Fibroblast of lung (primary cell): ENCODE measurements at regions not wholly inside any gene's neighbourhood (a gene's known extent, or its start where the extent isn't known, plus 50 kb on each side); places are given as distances from the start of the nearest gene placed in this dataset.

ENCODE experiments used
- DNase-seq, 2 donors: peaks; one replicate each; pipeline versions ENCODE4 v3.0.0 to v3.0.0-alpha.2; 2010; ENCODE audit warnings: low read depth in 2 of 2
- H2AFZ ChIP-seq: 2 replicates; pipeline ENCODE4 v1.5.1; 2012; ENCODE audit warnings: low read length, control low read depth, inconsistent platforms
- H3K27ac ChIP-seq: 2 replicates; pipeline ENCODE4 v1.5.1; 2011; ENCODE audit warnings: low read length, control low read depth; ENCODE audit not compliant: insufficient read depth
- H3K27me3 ChIP-seq: 2 replicates; pipeline ENCODE4 v1.5.1; 2011; ENCODE audit warnings: mild to moderate bottlenecking, low read length; ENCODE audit not compliant: control insufficient read depth, insufficient read depth
- H3K36me3 ChIP-seq: 2 replicates; pipeline ENCODE4 v1.5.1; 2011; ENCODE audit warnings: low read length; ENCODE audit not compliant: control insufficient read depth, insufficient read depth
- H3K4me1 ChIP-seq: 2 replicates; pipeline ENCODE4 v1.5.1; 2011; ENCODE audit warnings: low read length; ENCODE audit not compliant: control insufficient read depth, insufficient read depth; ENCODE audit errors: extremely low read depth
- H3K4me2 ChIP-seq: 2 replicates; pipeline ENCODE4 v1.5.1; 2011; ENCODE audit warnings: low read length, control low read depth; ENCODE audit not compliant: insufficient read depth; ENCODE audit errors: extremely low read depth
- H3K4me3 ChIP-seq, 4 experiments: fragments of 200-600 bp in 1 of 4; sonication (generic) in 1 of 4; replicated peaks in 1 of 4; 2 replicates each; pipeline ENCODE4 v1.5.1; 2011 to 2016; ENCODE audit warnings: low read length in 4 of 4, low read depth in 3 of 4, mild to moderate bottlenecking in 3 of 4, control low read depth in 2 of 4, inconsistent platforms in 1 of 4, mixed read lengths in 1 of 4; ENCODE audit not compliant: insufficient read depth in 1 of 4; ENCODE audit errors: control extremely low read depth in 1 of 4
- H3K79me2 ChIP-seq: 2 replicates; pipeline ENCODE4 v1.5.1; 2012; ENCODE audit warnings: mild to moderate bottlenecking, low read length, inconsistent platforms; ENCODE audit not compliant: control insufficient read depth, insufficient read depth
- H3K9ac ChIP-seq: 2 replicates; pipeline ENCODE4 v1.5.1; 2011; ENCODE audit warnings: mild to moderate bottlenecking, low read length, control low read depth; ENCODE audit not compliant: insufficient read depth
- H3K9me3 ChIP-seq: 2 replicates; pipeline ENCODE4 v1.5.1; 2012; ENCODE audit warnings: low read depth, low read length; ENCODE audit not compliant: control insufficient read depth, insufficient read depth
- H4K20me1 ChIP-seq: 2 replicates; pipeline ENCODE4 v1.5.1; 2011; ENCODE audit warnings: low read length; ENCODE audit not compliant: control insufficient read depth, insufficient read depth; ENCODE audit errors: extremely low read depth
- EZH2 ChIP-seq: IDR thresholded peaks from 2 replicates; pipeline ENCODE4 v1.5.1; 2012; ENCODE audit warnings: low read length, control low read depth, mild to moderate bottlenecking; ENCODE audit errors: missing control alignments
- TF ChIP-seq, protein P1 (sequence below), 2 donors: IDR thresholded peaks in 1 of 2; conservative IDR thresholded peaks in 1 of 2; 1 replicate in 1 of 2; 2 replicates in 1 of 2; pipeline ENCODE4 v1.5.1; 2011 to 2012; ENCODE audit warnings: low read length in 2 of 2, control low read depth in 1 of 2, inconsistent platforms in 1 of 2, low read depth in 1 of 2, mild to moderate bottlenecking in 1 of 2

DNA sequence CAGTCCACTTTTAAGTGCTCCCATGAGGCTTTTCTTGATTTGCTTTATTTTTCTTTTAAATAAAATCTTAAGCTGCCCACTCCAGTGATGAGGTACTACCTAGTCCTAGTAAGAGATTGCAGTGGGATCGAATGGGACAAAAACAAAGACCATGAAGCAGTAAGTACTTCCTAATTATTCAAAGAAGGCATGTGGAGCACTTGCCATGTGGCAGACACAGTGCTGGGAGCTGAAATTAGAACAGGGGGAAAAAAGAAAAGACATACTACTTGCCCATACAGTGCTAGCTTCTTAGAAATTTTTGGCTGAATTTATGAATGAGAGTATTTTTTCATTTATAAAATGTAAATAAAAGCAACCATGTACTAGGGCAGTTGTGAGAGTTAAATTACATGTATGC lies 239.9 kb upstream of the TNC start:
- Histone ChIP-seq H3K27me3 (no peaks in the 10 kb centered on the region), H3K4me3 (no peak overlapping the region), H2AFZ (no peak overlapping the region), H3K36me3 (no peaks in the 10 kb centered on the region), H3K9me3 (no peaks in the 10 kb centered on the region), H3K9ac (no peak overlapping the region), H3K4me2 (no peak overlapping the region), H3K79me2 (no peaks in the 10 kb centered on the region), H3K4me1 (no peaks in the 10 kb centered on the region), H4K20me1 (no peaks in the 10 kb centered on the region), H3K27ac (no peak overlapping the region)
- TF ChIP-seq EZH2 = no peak
- TF ChIP-seq, protein P1, sequence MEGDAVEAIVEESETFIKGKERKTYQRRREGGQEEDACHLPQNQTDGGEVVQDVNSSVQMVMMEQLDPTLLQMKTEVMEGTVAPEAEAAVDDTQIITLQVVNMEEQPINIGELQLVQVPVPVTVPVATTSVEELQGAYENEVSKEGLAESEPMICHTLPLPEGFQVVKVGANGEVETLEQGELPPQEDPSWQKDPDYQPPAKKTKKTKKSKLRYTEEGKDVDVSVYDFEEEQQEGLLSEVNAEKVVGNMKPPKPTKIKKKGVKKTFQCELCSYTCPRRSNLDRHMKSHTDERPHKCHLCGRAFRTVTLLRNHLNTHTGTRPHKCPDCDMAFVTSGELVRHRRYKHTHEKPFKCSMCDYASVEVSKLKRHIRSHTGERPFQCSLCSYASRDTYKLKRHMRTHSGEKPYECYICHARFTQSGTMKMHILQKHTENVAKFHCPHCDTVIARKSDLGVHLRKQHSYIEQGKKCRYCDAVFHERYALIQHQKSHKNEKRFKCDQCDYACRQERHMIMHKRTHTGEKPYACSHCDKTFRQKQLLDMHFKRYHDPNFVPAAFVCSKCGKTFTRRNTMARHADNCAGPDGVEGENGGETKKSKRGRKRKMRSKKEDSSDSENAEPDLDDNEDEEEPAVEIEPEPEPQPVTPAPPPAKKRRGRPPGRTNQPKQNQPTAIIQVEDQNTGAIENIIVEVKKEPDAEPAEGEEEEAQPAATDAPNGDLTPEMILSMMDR (conservative IDR thresholded peaks at IDR 0.05 in 1 of 2, IDR thresholded peaks at IDR 0.05 in 1 of 2; ENCODE audit: low read depth in 1 of 2, low read length in 2 of 2) = no peak
- no peak for DNase-seq

DNA sequence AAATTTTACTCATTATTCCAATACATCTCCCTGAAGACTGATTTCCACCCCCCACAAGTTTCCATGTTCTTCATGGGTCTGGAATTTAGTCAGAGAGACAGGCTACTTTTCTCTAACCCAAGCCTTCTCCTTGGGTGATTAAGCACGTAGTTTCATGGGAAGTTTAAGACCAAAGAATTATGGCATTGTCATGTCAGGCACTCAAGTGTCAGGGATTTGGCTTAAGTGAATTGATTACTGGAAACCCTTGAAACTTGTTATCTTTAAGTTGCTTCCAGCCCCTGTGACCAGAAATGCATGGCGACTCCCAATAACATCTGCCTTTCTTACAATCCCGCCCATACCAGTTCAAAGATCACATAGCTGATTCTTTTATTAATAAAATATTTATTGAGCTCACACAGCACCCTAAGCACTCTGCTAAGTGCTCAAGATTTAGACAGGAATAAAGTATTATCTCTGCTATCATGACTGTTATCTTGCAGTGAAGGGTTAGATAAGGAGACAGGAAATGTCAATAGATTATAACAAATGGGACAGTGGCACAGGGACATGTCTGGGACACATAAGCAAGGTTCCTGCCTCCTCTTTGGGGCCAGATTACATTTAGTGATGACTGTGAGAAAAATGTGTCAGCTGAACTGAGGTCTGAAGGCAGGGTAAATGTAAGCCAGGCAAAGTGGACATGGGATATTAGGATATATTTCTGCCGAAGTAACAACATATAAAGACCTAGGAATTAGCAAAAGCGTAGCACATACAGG lies 241.2 kb upstream of the TNC start:
- Histone ChIP-seq H3K9ac (no peak overlapping the region), H3K4me2 (no peak overlapping the region), H3K79me2 (no peaks in the 10 kb centered on the region), H3K27me3 (no peaks in the 10 kb centered on the region), H3K4me1 (no peaks in the 10 kb centered on the region), H3K4me3 (no peak overlapping the region), H3K36me3 (no peaks in the 10 kb centered on the region), H3K9me3 (no peaks in the 10 kb centered on the region), H4K20me1 (no peaks in the 10 kb centered on the region), H2AFZ (no peak overlapping the region), H3K27ac (no peak overlapping the region)
- TF ChIP-seq, protein P1 (conservative IDR thresholded peaks at IDR 0.05 in 1 of 2, IDR thresholded peaks at IDR 0.05 in 1 of 2; ENCODE audit: low read depth in 1 of 2, low read length in 2 of 2) = no peak
- TF ChIP-seq EZH2 = no peak
- peak in 1 of 2 donors; percentile 64 for DNase-seq

DNA sequence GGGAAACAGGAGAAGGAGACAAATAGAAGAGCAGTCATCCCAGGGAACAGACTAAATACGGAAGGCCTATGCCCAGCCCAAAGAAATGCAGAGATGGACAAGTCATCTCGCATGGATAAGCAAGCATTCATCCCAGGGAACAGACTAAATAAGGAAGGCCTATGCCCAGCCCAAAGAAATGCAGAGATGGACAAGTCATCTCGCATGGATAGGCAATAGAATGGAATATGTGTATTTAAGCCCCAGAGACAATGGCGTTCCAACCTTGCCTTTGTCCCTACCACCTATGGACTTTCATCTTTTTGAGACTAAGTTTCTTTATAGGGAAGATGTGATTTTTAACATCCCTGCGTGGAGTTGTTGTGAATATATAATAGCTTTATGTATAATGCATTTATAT lies 242.2 kb upstream of the TNC start:
- H3K36me3 ChIP-seq = no peaks in the 10 kb centered on the region
- TF ChIP-seq, protein P1 (conservative IDR thresholded peaks at IDR 0.05 in 1 of 2, IDR thresholded peaks at IDR 0.05 in 1 of 2; ENCODE audit: low read depth in 1 of 2, low read length in 2 of 2) = no peak
- no peak for TF ChIP-seq EZH2
- H3K4me3 ChIP-seq = no peak overlapping the region

More for the DNA sequence above, 242.2 kb upstream of the TNC start:
- no peaks in the 10 kb centered on the region for H3K27me3 ChIP-seq
- H3K79me2 ChIP-seq = no peaks in the 10 kb centered on the region
- no peaks in the 10 kb centered on the region for H4K20me1 ChIP-seq
- H3K4me1 ChIP-seq = no peaks in the 10 kb centered on the region
- no peak overlapping the region for H3K4me2 ChIP-seq
- H3K9ac ChIP-seq = no peak overlapping the region
- no peak for DNase-seq
- no peaks in the 10 kb centered on the region for H3K9me3 ChIP-seq
- no peak overlapping the region for H2AFZ ChIP-seq
- no peak overlapping the region for H3K27ac ChIP-seq
